HG02884 (cell line): ENCODE measurements at regions not wholly inside any gene's neighbourhood (a gene's known extent, or its start where the extent isn't known, plus 50 kb on each side); places are given as distances from the start of the nearest gene placed in this dataset.

ENCODE experiments used
- ATAC-seq: cut with Tn5 transposase; IDR thresholded peaks from one replicate; pipeline ENCODE4 v1.9.1; 2021; ENCODE audit warnings: mild to moderate bottlenecking, moderate library complexity; ENCODE audit not compliant: unreplicated experiment

GRCh38 chr4:17068891-17069290 is 170.4 kb upstream of the LDB2 start:
- ATAC-seq: no peak

GRCh38 chr4:17068392-17068791 is 169.9 kb upstream of the LDB2 start:
- ATAC-seq: no peak

- ATAC-seq: no peak
Observed at GRCh38 chr4:17066972-17067371, 168.5 kb upstream of the LDB2 start.

GRCh38 chr4:17066236-17066635 is 167.8 kb upstream of the LDB2 start:
- no peak for ATAC-seq

- no peak for ATAC-seq
Observed at GRCh38 chr4:17065821-17066220, 167.4 kb upstream of the LDB2 start.

- ATAC-seq: no peak
Observed at GRCh38 chr4:17064959-17065358, 166.5 kb upstream of the LDB2 start.

- ATAC-seq: no peak
Observed at GRCh38 chr4:17063888-17064287, 165.4 kb upstream of the LDB2 start.

GRCh38 chr4:17060230-17060629 is 161.8 kb upstream of the LDB2 start:
- no peak for ATAC-seq

- ATAC-seq: no peak
Observed at GRCh38 chr4:17058916-17059741, 160.7 kb upstream of the LDB2 start.

- no peak for ATAC-seq
Observed at GRCh38 chr4:17058536-17058915, 160.1 kb upstream of the LDB2 start.

- ATAC-seq: no peak
Observed at GRCh38 chr4:17057035-17057434, 158.6 kb upstream of the LDB2 start.

- no peak for ATAC-seq
Observed at GRCh38 chr4:17055788-17056187, 157.3 kb upstream of the LDB2 start.

- ATAC-seq: no peak
Observed at GRCh38 chr4:17045866-17046265, 147.4 kb upstream of the LDB2 start.

GRCh38 chr4:17038510-17039176 is 140.2 kb upstream of the LDB2 start:
- no peak for ATAC-seq

- no peak for ATAC-seq
Observed at GRCh38 chr4:17033768-17034181, 135.3 kb upstream of the LDB2 start.

- no peak for ATAC-seq
Observed at GRCh38 chr4:17033025-17033767, 134.8 kb upstream of the LDB2 start.

- no peak for ATAC-seq
Observed at GRCh38 chr4:17030543-17030942, 132.1 kb upstream of the LDB2 start.

- no peak for ATAC-seq
Observed at GRCh38 chr4:17029964-17030363, 131.5 kb upstream of the LDB2 start.

GRCh38 chr4:17029432-17029831 is 131.0 kb upstream of the LDB2 start:
- no peak for ATAC-seq

- no peak for ATAC-seq
Observed at GRCh38 chr4:17027495-17027894, 129.1 kb upstream of the LDB2 start.

- ATAC-seq: no peak
Observed at GRCh38 chr4:17024425-17024824, 126.0 kb upstream of the LDB2 start.

- ATAC-seq: no peak
Observed at GRCh38 chr4:17020901-17021300, 122.5 kb upstream of the LDB2 start.
